Activated T-cell treated with anti-CD3 and anti-CD28 coated beads, Interleukin-2, amount 50 U/mL, for 72 hours (primary cell): ENCODE measurements at regions not wholly inside any gene's neighbourhood (a gene's known extent, or its start where the extent isn't known, plus 50 kb on each side); places are given as distances from the start of the nearest gene placed in this dataset.
"Not testable (repeated sequence)": the region's sequence is repeated elsewhere in the genome, so short reads cannot be mapped to it uniquely, and the experiment has no call there.

Source experiments
- ATAC-seq, 2 donors: fragments of 150-1000 bp; cut with Tn5 transposase; replicated peaks in 1 of 2; 2 replicates each; pipeline ENCODE4 v1.10.0; 2021; ENCODE audit warnings: moderate library complexity in 2 of 2, mild to moderate bottlenecking in 1 of 2
- DNase-seq, 2 donors: peaks; one replicate each; pipeline ENCODE4 v3.0.0; 2021 to 2022; ENCODE audit warnings: mixed read lengths in 1 of 2
- H3K27ac Mint-ChIP-seq: one replicate; pipeline ENCODE4 v1.8.0; 2022; ENCODE audit warnings: mild to moderate bottlenecking, moderate library complexity, mixed read lengths
- H3K27me3 Mint-ChIP-seq: one replicate; pipeline ENCODE4 v1.8.0; 2022; ENCODE audit warnings: low read depth, mixed read lengths
- H3K36me3 Mint-ChIP-seq, 2 donors: one replicate each; pipeline ENCODE4 v1.8.0; 2022; ENCODE audit warnings: mixed read lengths in 2 of 2, mild to moderate bottlenecking in 1 of 2; ENCODE audit not compliant: insufficient read depth in 2 of 2
- H3K4me1 Mint-ChIP-seq: one replicate; pipeline ENCODE4 v1.8.0; 2022; ENCODE audit warnings: low read depth, mixed read lengths
- H3K4me3 Mint-ChIP-seq, 2 donors: one replicate each; pipeline ENCODE4 v1.8.0; 2022; ENCODE audit warnings: mild to moderate bottlenecking in 2 of 2, mixed read lengths in 2 of 2, moderate library complexity in 2 of 2
- H3K9me3 Mint-ChIP-seq, 2 donors: one replicate each; pipeline ENCODE4 v1.8.0; 2022; ENCODE audit warnings: mixed read lengths in 2 of 2

DNA sequence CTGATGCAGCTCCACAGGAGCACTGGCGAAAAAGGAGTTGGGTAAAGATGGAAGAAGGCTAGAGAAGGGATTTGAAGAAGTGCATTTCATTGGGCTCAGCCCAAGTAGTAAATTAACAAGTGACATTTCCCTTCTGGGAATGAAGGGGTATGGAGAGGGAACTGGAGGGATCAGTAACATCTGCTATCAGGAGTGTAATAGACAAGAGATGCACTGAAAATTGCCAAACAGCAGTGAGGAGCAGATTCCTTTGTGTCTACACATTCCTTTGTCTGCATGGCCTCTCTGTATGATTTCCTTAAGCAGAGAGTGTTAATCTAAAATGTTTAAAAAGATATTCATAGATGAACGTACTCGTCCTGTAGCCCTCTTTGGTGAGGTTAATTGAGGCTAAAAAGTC, 148.2 kb upstream of the FERD3L start:
- Mint-ChIP-seq H3K4me1 (no peaks in the 10 kb centered on the region), H3K27me3 (no peaks in the 10 kb centered on the region), H3K36me3 (no peaks in the 10 kb centered on the region), H3K27ac (no peak overlapping the region), H3K4me3 (no peak overlapping the region), H3K9me3 (peaks cover 6 to 9% of the 10 kb centered on the region in 2 donors)
- DNase-seq: no peak
- ATAC-seq: no peak

DNA sequence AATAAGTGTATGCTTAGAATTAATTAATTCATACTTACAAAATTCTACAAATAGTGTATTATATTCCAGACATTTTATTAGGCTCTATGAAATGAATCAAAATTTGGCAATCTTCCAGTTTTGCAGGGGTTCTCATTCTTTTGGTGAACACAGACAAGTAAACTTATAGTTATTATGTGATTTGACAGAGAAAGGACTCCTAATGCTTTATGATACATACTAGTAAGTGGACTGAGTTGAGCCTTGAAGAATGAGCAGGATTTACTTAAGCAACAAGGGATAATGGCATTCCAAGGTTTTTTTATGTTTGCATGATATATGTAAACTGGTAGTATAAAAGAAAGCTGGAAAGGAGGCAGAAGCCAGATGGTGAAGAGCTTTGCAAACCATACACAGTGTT, 145.7 kb upstream of the FERD3L start:
- no peak overlapping the region for H3K27ac Mint-ChIP-seq
- peaks cover 1 to 2% of the 10 kb centered on the region in 2 donors for H3K9me3 Mint-ChIP-seq
- DNase-seq (no peak), ATAC-seq (no peak)
- no peaks in the 10 kb centered on the region for H3K36me3 Mint-ChIP-seq
- no peaks in the 10 kb centered on the region for H3K4me1 Mint-ChIP-seq
- no peaks in the 10 kb centered on the region for H3K27me3 Mint-ChIP-seq
- H3K4me3 Mint-ChIP-seq: no peak overlapping the region

DNA sequence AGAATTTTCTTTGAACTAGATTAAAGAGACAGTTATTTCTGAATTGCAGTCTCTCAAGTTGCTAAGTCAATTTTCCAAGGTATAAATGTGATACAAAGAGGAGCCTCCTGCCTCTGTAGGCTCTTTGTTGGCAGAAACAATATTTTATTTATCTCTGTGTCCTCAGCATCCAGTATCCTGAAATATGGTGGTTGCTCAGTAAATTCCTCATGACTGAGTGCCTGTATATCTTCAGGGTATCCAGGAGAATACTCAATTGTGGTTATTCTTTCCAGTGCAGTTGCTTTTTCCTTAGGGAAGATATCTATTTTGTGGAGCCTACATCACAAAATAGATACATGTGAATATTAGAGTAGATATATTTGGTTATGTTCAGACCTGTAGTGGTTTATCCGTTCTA, 144.8 kb upstream of the FERD3L start:
- no peak overlapping the region for H3K27ac Mint-ChIP-seq
- H3K27me3 Mint-ChIP-seq: no peaks in the 10 kb centered on the region
- no peaks in the 10 kb centered on the region for H3K4me1 Mint-ChIP-seq
- ATAC-seq: no peak
- H3K4me3 Mint-ChIP-seq: no peak overlapping the region
- H3K9me3 Mint-ChIP-seq: peaks cover 1 to 2% of the 10 kb centered on the region in 2 donors
- no peak for DNase-seq
- no peaks in the 10 kb centered on the region for H3K36me3 Mint-ChIP-seq

DNA sequence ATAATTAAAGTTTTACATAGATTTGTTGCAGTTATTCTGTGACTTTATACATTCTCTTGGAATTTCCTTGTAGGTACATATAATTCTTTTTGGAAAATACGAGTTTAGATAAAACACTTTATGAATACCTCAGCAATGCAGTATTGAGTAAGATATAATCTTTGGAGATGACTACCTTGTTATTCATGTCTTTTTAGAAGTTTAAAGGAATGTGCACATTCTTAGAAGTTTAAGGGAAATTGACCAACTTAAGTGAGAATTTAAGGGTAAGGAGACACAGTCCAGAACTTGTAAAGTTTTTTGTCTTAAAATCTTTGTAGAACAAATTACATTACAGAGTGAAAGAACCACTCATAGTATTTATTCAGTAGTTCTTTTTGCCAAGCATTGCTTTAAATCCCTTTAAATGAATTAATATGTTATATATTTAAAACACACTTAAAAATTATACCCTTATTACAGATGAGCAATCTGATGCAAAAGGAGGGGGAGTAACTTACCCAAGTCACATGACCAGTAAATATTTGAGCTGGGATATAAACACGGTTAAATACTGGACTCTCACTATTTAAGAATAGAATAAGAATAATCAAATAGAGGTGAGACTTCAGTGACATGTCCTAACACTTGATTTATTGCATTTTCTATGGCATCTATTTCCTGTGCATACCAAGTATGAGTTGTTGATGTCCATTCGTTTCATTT, 139.5 kb upstream of the FERD3L start:
- Mint-ChIP-seq H3K36me3 (no peaks in the 10 kb centered on the region), H3K4me3 (no peak overlapping the region), H3K27ac (no peak overlapping the region), H3K4me1 (no peaks in the 10 kb centered on the region), H3K9me3 (peaks cover 6 to 7% of the 10 kb centered on the region in 2 donors), H3K27me3 (no peaks in the 10 kb centered on the region)
- DNase-seq (no peak), ATAC-seq (no peak)

DNA sequence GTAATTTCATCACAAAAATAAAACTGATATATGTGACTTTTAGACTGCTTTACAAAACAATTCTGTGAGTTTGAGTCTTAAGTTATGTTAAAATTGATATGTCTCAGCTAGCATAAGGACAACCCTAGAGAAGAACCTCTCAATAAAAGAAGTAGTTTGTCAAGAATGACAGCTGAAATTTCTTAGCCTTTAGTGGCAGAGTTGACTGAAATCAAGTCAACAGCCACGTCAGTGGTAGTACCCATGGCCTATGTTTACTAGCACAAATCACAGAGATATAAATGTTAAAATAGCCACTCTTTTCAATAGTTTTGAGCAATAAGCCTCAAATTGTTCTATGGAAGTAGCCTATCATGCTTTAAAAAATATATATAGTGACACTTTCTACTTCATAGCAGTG, 138.9 kb upstream of the FERD3L start:
- Mint-ChIP-seq H3K36me3 (no peaks in the 10 kb centered on the region), H3K27me3 (no peaks in the 10 kb centered on the region), H3K4me3 (no peak overlapping the region), H3K9me3 (peaks cover 6 to 12% of the 10 kb centered on the region in 2 donors), H3K27ac (no peak overlapping the region), H3K4me1 (no peaks in the 10 kb centered on the region)
- ATAC-seq (no peak), DNase-seq (no peak)

DNA sequence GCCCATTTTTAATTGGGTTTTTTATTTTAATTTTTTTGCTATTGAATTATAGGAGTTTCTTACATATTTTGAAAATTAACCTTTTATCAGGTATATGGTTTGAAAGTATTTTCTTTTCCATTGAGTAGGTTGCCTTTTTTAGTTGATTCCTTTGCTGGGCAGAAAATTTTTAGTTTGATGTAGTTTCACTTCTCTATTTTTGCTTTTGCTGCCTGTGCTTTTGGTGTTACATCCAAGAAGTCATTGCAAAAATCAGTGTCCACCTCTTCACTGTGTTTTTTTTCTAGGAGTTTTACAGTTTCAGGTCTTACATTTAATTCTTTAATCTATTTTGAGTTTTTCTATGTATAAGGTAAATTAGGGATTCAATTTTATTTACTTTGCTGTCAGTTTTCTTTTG, 129.8 kb upstream of the FERD3L start:
- Mint-ChIP-seq H3K27me3 (no peaks in the 10 kb centered on the region), H3K9me3 (peaks cover 9 to 11% of the 10 kb centered on the region in 2 donors), H3K27ac (no peak overlapping the region), H3K36me3 (peaks cover 0 to 1% of the 10 kb centered on the region in 2 donors), H3K4me3 (no peak overlapping the region), H3K4me1 (no peaks in the 10 kb centered on the region)
- ATAC-seq (no peak), DNase-seq (no peak)

DNA sequence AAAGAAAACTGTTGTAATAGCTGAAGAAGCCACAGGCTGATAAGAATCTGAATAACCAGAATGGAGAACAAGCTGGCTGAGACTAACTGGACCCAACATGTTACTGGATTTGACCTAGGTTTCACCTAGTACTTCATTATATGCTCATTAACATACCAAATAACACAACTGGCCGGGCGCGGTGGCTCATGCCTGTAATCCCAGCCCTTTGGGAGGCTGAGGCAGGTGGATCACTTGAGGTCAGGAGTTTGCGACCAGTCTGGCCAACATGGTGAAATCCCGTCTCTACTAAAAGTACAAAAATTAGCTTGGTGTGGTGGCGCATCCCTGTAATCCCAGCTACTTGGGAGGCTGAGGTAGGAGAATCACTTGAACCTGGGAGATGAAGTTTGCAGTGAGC, 127.1 kb upstream of the FERD3L start:
- DNase-seq, H3K36me3 Mint-ChIP-seq, H3K4me1 Mint-ChIP-seq, H3K27ac Mint-ChIP-seq, ATAC-seq, H3K4me3 Mint-ChIP-seq, H3K27me3 Mint-ChIP-seq, H3K9me3 Mint-ChIP-seq: not testable (repeated sequence)

DNA sequence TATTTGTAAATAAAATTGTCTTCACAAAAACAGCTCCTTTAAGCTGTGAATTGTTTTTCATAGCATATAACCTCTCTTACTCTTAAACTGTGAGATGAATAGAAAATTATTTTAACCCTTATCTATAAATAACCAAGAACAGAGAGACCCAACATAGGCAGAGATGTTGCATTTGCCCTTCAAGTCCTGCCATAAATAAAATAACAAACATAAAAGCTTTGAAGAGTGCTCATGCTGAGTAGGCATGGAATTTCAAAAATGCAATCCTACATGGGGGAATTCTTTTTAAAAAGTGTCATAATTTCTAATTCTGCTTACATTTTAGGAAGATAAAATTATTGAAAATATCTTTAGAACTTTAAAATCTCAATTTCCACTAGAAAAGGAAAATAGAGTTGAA, 124.1 kb upstream of the FERD3L start:
- no peak for ATAC-seq
- Mint-ChIP-seq H3K4me1 (no peaks in the 10 kb centered on the region), H3K27me3 (no peaks in the 10 kb centered on the region), H3K9me3 (peaks cover 2 to 4% of the 10 kb centered on the region in 2 donors), H3K36me3 (peaks cover 0 to 1% of the 10 kb centered on the region in 2 donors), H3K4me3 (no peak overlapping the region), H3K27ac (no peak overlapping the region)
- DNase-seq: no peak

DNA sequence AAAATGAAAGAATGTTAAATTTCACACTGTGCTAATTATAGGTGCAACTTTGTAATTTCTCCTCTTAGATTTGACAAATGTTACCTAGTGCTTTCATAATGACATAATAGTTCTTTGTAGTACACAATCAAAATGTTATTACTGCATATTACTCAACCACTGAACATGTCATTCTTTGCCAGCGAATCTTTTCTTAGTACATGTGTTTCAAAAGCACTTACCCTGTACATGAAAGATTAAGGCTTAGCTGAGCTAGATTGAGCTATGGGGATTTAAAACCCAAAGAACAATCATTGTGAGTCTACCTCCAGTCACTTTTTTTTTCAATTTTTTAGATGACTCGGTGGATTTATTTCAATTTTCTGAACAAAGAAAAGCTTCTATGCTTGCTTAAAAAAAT, 123.5 kb upstream of the FERD3L start:
- ATAC-seq (no peak), DNase-seq (no peak)
- Mint-ChIP-seq H3K4me3 (no peak overlapping the region), H3K36me3 (peaks cover 0 to 1% of the 10 kb centered on the region in 2 donors), H3K4me1 (no peaks in the 10 kb centered on the region), H3K27me3 (no peaks in the 10 kb centered on the region), H3K9me3 (peaks cover 2 to 4% of the 10 kb centered on the region in 2 donors), H3K27ac (no peak overlapping the region)

DNA sequence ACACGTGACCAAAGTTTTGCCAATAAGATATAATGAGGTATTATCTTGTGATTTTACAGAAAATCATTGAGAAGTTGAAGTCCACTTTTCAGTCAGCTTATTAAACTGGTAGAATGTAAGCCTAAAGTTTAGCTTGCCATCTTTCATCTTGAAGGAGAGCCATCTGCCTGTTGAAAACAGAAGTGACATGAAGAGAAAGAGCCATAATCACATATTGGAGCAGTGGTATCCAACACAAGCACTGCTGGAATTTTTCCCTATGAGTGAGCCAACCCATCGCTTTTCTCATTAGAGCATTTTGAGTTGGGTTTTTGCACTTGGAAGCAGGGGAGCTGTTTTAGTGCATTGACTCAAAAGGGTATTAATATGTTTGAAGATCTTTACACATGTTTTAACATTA, 117.6 kb upstream of the FERD3L start:
- no peaks in the 10 kb centered on the region for H3K36me3 Mint-ChIP-seq
- DNase-seq: no peak
- H3K27me3 Mint-ChIP-seq: no peaks in the 10 kb centered on the region

DNA sequence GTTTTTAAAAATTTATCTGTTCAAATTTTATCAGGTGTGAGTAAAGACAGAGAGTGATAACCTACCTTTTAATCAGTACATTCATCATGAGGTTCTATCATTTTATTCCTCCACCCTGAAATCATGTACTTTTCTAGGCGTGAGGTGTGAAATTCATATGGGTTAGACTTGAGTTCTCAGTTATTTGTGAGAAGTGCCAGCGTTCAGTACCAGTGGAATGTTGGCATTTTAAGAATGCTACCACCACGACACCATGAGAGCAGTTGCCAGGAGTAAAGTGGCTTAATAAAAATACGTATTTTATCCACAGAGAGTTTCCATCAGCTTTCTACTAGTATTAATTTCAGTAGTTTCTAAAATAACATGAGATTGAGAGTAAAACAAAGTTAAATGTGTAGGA, 104.1 kb upstream of the FERD3L start:
- no peak overlapping the region for H3K4me3 Mint-ChIP-seq
- H3K27me3 Mint-ChIP-seq: no peaks in the 10 kb centered on the region
- H3K27ac Mint-ChIP-seq: no peak overlapping the region
- no peaks in the 10 kb centered on the region for H3K36me3 Mint-ChIP-seq
- DNase-seq (no peak), ATAC-seq (no peak)
- peaks cover 3 to 7% of the 10 kb centered on the region in 2 donors for H3K9me3 Mint-ChIP-seq
- H3K4me1 Mint-ChIP-seq: no peaks in the 10 kb centered on the region

More for the DNA sequence above, 117.6 kb upstream of the FERD3L start:
- no peaks in the 10 kb centered on the region for H3K4me1 Mint-ChIP-seq
- H3K4me3 Mint-ChIP-seq: no peak overlapping the region
- H3K9me3 Mint-ChIP-seq: peaks cover 2 to 8% of the 10 kb centered on the region in 2 donors
- no peak for ATAC-seq
- no peak overlapping the region for H3K27ac Mint-ChIP-seq

DNA sequence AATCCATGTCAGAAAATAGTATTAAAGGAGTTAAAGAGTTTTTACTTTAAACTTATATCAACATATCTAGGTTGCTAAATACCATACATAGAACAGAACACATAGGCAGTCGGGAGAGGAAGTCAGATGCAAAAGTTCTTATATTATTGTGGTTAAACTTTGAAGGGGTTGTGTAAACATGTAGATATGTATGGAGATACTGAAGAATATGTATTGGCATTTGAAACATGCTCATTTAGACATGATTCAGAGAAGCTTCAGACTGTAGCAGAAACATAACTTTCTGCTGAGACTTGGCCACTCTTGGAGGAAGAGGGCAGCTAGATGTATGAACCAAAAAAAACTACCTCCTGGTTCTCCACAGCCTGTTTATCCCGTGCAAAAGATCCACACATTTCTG, 103.5 kb upstream of the FERD3L start:
- no peak for ATAC-seq
- Mint-ChIP-seq H3K9me3 (peaks cover 0 to 2% of the 10 kb centered on the region in 2 donors), H3K27me3 (no peaks in the 10 kb centered on the region), H3K4me1 (no peaks in the 10 kb centered on the region), H3K36me3 (no peaks in the 10 kb centered on the region), H3K4me3 (no peak overlapping the region), H3K27ac (no peak overlapping the region)
- no peak for DNase-seq

DNA sequence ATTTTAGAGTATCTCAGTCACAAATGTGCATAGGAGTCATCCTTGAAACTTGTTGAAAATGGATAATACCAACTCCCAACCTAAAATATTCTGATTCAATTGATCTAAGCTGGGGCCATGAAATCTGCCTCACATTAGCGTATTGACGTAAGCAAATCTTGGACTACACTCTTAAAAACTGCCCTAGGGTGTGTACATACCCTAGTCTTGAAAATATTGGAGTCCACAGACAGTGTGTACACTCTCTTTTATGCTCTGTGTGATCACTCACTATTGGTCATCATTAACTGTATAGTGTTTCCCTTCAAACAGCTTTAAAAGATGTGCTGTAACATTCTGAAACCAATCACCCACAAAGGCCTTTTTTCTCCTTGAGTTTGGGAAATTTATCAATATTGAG, 102.9 kb upstream of the FERD3L start:
- Mint-ChIP-seq H3K27ac (no peak overlapping the region), H3K9me3 (peaks cover 0 to 2% of the 10 kb centered on the region in 2 donors), H3K4me3 (no peak overlapping the region), H3K27me3 (no peaks in the 10 kb centered on the region), H3K36me3 (no peaks in the 10 kb centered on the region), H3K4me1 (no peaks in the 10 kb centered on the region)
- DNase-seq (no peak), ATAC-seq (no peak)

DNA sequence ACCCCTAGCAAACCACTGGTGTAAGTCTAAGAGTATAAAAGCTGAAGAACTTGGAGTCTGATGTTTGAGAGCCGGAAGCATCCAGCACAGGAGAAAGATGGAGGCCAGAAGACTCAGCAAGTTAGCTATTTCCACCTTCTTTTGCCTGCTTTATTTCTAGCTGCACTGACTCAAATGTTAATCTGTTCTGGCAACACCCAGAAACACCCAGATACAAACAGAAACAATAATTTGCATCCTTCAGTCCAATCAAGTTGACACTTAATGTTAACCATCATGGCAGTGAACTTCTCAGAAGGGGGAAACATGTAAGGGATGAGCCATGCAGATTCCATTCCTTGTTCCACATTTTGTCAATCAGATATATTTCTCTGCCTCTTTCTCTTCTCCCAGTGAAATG, 101.8 kb upstream of the FERD3L start:
- no peak for DNase-seq
- no peak overlapping the region for H3K4me3 Mint-ChIP-seq
- no peak overlapping the region for H3K27ac Mint-ChIP-seq
- H3K9me3 Mint-ChIP-seq: peaks cover 0 to 3% of the 10 kb centered on the region in 2 donors
- no peaks in the 10 kb centered on the region for H3K4me1 Mint-ChIP-seq
- no peak for ATAC-seq
- no peaks in the 10 kb centered on the region for H3K27me3 Mint-ChIP-seq
- H3K36me3 Mint-ChIP-seq: no peaks in the 10 kb centered on the region
